GM06990 (cell line): ENCODE measurements at regions not wholly inside any gene's neighbourhood (a gene's known extent, or its start where the extent isn't known, plus 50 kb on each side); places are given as distances from the start of the nearest gene placed in this dataset.

Source experiments
- DNase-seq: peaks from one replicate; pipeline ENCODE4 v3.0.0-alpha.2; 2011; ENCODE audit not compliant: insufficient read length; ENCODE audit errors: extremely low read depth
- H3K27me3 ChIP-seq: replicated peaks from 2 replicates; pipeline ENCODE4 v1.6.0; 2011; ENCODE audit warnings: low read length; ENCODE audit not compliant: control insufficient read depth, insufficient read depth
- H3K36me3 ChIP-seq: 2 replicates; pipeline ENCODE4 v1.5.1; 2011; ENCODE audit warnings: low read length; ENCODE audit not compliant: control insufficient read depth, insufficient read depth
- H3K4me3 ChIP-seq: replicated peaks from 2 replicates; pipeline ENCODE4 v1.5.1; 2011; ENCODE audit warnings: low read depth, mild to moderate bottlenecking, control low read depth, low read length
- TF ChIP-seq, protein P1 (sequence below): IDR thresholded peaks from 2 replicates; pipeline ENCODE4 v1.5.1; 2011; ENCODE audit warnings: low read length, control low read depth, mild to moderate bottlenecking, inconsistent platforms; ENCODE audit not compliant: insufficient read depth, poor library complexity, severe bottlenecking

DNA sequence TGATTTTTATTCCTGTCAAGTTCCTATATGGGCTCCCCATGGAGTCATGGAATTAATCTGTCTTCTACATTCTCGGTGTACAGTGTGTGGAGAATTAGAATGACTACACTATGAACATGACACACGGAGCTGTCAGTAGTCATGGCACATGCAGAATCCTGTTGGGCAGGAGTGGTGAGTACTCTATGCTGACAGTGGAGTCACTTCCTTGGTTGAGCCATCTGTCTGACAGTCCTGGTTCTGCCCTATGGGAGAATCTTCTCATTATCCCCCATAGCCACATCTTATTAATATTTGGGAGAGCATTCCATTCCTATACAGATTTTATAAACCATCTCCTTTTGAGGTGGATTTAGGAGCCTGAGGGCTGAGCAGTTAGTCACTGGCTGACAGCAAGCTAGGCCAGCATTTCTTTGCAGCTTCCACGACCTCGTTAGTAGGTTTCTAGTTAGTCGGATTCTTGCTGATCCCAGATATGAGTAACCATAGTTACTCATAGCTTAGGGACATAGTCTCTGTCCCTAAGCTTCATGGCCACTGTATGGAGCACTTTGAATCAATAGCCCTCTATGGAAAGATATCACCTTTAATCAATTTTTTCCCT, 90.6 kb downstream of the MDH1 start:
- no peak for DNase-seq
- no peak overlapping the region for H3K4me3 ChIP-seq
- no peaks in the 10 kb centered on the region for H3K36me3 ChIP-seq
- no peaks in the 10 kb centered on the region for H3K27me3 ChIP-seq
- TF ChIP-seq, protein P1, sequence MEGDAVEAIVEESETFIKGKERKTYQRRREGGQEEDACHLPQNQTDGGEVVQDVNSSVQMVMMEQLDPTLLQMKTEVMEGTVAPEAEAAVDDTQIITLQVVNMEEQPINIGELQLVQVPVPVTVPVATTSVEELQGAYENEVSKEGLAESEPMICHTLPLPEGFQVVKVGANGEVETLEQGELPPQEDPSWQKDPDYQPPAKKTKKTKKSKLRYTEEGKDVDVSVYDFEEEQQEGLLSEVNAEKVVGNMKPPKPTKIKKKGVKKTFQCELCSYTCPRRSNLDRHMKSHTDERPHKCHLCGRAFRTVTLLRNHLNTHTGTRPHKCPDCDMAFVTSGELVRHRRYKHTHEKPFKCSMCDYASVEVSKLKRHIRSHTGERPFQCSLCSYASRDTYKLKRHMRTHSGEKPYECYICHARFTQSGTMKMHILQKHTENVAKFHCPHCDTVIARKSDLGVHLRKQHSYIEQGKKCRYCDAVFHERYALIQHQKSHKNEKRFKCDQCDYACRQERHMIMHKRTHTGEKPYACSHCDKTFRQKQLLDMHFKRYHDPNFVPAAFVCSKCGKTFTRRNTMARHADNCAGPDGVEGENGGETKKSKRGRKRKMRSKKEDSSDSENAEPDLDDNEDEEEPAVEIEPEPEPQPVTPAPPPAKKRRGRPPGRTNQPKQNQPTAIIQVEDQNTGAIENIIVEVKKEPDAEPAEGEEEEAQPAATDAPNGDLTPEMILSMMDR = no peak

DNA sequence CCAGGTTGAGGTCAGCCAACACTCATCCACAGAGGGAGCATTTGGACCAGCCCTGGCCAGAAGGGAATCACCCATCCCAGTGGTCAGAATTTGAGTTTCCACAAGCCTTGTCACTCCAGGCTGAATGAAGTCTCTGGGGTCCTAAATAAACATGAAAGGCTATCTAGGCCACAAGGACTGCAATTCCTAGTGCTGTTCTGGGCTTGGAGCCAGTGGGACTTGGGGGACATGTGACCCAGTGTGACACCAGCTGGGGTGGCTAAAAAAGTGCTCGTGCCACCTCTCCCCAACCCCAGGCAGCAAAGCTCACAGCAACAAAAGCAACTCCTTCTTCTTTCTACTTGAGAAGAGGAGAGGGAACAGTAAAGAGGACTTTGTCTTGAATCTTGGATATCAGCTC, 91.7 kb downstream of the MDH1 start:
- no peak for DNase-seq
- H3K4me3 ChIP-seq = no peak overlapping the region
- H3K27me3 ChIP-seq = no peaks in the 10 kb centered on the region
- TF ChIP-seq, protein P1 = no peak
- no peaks in the 10 kb centered on the region for H3K36me3 ChIP-seq

DNA sequence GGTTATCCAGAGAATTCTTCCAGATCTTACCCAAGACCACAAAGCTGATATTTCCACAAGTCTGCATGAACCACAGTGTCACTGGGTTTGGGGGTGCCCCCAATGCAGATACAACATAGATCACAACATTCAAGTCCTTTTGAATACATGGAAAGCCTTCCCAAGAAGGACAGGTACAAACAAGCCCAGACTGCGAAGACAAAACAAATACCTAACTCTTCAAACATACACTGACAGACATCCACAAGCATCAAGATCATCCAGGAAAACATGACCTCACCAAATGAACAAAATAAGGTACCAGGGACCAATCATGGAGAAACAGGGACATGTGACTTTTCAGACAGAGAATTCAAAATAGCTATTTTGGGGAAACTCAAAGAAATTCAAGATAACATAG, 93.1 kb downstream of the MDH1 start:
- no peak for DNase-seq
- Histone ChIP-seq H3K36me3 (no peaks in the 10 kb centered on the region), H3K27me3 (no peaks in the 10 kb centered on the region), H3K4me3 (no peak overlapping the region)
- TF ChIP-seq, protein P1 = no peak

DNA sequence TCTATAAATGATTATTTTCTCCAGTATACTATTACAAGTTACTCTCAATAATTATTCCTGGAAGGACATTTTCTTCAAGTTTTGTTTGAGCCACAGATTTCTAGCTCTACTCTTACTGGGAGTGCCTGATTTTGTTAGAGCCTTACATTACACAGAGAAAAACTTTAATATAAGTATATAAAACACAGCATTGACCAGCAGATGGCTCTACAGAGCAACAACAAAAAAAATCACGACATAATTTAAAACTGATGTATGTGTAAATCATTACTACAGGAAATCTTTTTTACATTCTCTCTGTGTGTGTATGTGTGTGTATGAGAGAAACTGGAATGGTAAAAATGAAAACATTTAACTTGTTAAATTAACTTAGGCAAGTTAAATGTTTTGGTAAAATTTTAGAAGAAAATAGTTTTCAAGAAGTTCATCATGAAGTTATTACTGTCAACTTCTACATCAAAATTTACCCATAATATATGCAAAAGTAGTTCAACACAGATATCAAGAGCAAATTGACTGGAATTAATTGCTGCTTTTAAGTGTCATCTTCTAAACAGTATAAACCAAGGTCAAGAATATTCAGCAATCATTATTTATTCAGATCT, 103.3 kb downstream of the MDH1 start:
- no peaks in the 10 kb centered on the region for H3K36me3 ChIP-seq
- H3K4me3 ChIP-seq = no peak overlapping the region
- no peak for DNase-seq
- TF ChIP-seq, protein P1 = peak; percentile 42
- H3K27me3 ChIP-seq = no peaks in the 10 kb centered on the region

DNA sequence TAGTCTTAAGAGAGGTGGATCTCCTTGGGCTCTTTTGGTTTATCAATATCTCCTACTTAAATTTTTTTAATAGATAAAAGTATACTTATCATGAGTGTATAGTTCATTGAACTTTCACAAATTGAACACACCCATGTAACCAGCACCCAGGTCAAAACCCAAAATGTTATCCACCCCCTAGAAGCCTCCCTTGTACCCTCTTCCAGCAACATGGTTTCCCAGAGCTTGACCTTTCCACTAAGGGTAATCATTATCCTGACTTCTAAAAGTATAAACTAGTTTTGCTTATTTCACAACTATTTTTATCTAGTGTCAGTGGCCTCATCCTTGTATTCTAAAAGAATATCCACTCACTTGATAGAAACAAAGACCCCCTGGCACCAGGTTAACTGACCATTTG, 106.8 kb downstream of the MDH1 start:
- Histone ChIP-seq H3K4me3 (no peak overlapping the region), H3K27me3 (no peaks in the 10 kb centered on the region), H3K36me3 (no peaks in the 10 kb centered on the region)
- TF ChIP-seq, protein P1 = no peak
- DNase-seq = no peak
